ENCODE measurements at regions not wholly inside any gene's neighbourhood (a gene's known extent, or its start where the extent isn't known, plus 50 kb on each side); places are given as distances from the start of the nearest gene placed in this dataset.

DNA sequence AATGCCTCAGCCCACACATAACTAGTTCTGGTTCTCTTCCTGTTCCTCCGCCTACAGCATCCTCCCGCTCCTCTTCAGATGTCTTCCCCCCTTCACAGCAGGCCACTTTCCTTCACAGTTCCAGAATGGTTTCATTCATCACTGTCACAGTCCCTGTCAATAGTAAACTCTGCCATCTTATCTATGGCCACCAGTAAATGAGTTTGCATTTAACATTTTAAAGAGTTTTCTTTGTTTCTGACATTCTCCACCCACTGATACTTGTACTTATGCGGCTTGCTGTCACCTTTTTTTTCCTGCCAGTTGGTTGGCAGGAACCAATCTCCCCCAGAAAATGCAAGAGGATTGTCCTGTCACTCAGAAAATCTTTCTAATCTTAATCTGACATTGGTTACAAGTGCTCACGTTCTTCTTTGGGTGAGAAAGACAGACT lies 114.1 kb downstream of the GLUD2 start:
- TF ChIP-seq, protein P1, sequence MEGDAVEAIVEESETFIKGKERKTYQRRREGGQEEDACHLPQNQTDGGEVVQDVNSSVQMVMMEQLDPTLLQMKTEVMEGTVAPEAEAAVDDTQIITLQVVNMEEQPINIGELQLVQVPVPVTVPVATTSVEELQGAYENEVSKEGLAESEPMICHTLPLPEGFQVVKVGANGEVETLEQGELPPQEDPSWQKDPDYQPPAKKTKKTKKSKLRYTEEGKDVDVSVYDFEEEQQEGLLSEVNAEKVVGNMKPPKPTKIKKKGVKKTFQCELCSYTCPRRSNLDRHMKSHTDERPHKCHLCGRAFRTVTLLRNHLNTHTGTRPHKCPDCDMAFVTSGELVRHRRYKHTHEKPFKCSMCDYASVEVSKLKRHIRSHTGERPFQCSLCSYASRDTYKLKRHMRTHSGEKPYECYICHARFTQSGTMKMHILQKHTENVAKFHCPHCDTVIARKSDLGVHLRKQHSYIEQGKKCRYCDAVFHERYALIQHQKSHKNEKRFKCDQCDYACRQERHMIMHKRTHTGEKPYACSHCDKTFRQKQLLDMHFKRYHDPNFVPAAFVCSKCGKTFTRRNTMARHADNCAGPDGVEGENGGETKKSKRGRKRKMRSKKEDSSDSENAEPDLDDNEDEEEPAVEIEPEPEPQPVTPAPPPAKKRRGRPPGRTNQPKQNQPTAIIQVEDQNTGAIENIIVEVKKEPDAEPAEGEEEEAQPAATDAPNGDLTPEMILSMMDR (conservative IDR thresholded peaks at IDR 0.05 in 1 of 2, IDR thresholded peaks at IDR 0.05 in 1 of 2; ENCODE audit: extremely low read depth in 1 of 2, insufficient read depth in 1 of 2, low read depth in 1 of 2, low read length in 2 of 2) = no peak
- no peak for TF ChIP-seq EZH2 (IDR thresholded peaks at IDR 0.05; ENCODE audit: borderline replicate concordance, low read length)

All from mammary epithelial cell (primary cell).